SJCRH30 (cell line): ENCODE measurements at regions not wholly inside any gene's neighbourhood (a gene's known extent, or its start where the extent isn't known, plus 50 kb on each side); places are given as distances from the start of the nearest gene placed in this dataset.

Experiments used
- DNase-seq, 2 experiments: peaks; one replicate each; pipeline ENCODE4 v3.0.0-alpha.2; 2015 to 2020
- H3K27ac ChIP-seq: fragments of 250-450 bp; sonication (Bioruptor Pico); 2 replicates; pipeline ENCODE4 v1.5.1; 2020; ENCODE audit warnings: mild to moderate bottlenecking, moderate library complexity
- H3K27me3 ChIP-seq: fragments of 250-450 bp; sonication (Bioruptor Pico); 2 replicates; pipeline ENCODE4 v1.5.1; 2020; ENCODE audit warnings: mild to moderate bottlenecking, moderate library complexity
- H3K36me3 ChIP-seq: fragments of 250-450 bp; sonication (Bioruptor Pico); 2 replicates; pipeline ENCODE4 v1.5.1; 2020; ENCODE audit warnings: mild to moderate bottlenecking, moderate library complexity
- H3K4me1 ChIP-seq: fragments of 250-450 bp; sonication (Bioruptor Pico); 2 replicates; pipeline ENCODE4 v1.5.1; 2020; ENCODE audit warnings: mild to moderate bottlenecking, moderate library complexity
- H3K4me3 ChIP-seq: fragments of 250-450 bp; sonication (Bioruptor Pico); 2 replicates; pipeline ENCODE4 v1.5.1; 2020; ENCODE audit warnings: mild to moderate bottlenecking, moderate library complexity
- H3K9me3 ChIP-seq: fragments of 250-450 bp; sonication (Bioruptor Pico); replicated peaks from 2 replicates; pipeline ENCODE4 v1.5.1; 2020; ENCODE audit warnings: mild to moderate bottlenecking, moderate library complexity

- no peak overlapping the region for H3K27ac ChIP-seq
- DNase-seq, result no peak
- H3K27me3 ChIP-seq, result no peaks in the 10 kb centered on the region; the same call in 1 of the 2 replicates
- H3K9me3 ChIP-seq, result no peaks in the 10 kb centered on the region
- no peaks in the 10 kb centered on the region for H3K36me3 ChIP-seq
- no peaks in the 10 kb centered on the region for H3K4me1 ChIP-seq
- no peak overlapping the region for H3K4me3 ChIP-seq
Observed at GRCh38 chr17:71963791-71964190, 157.0 kb upstream of the SOX9 start.

- H3K9me3 ChIP-seq, result no peaks in the 10 kb centered on the region
- H3K36me3 ChIP-seq, result no peaks in the 10 kb centered on the region
- H3K4me3 ChIP-seq, result no peak overlapping the region
- H3K27me3 ChIP-seq, result no peaks in the 10 kb centered on the region; the same call in 1 of the 2 replicates
- DNase-seq, result no peak
- no peaks in the 10 kb centered on the region for H3K4me1 ChIP-seq
- H3K27ac ChIP-seq, result no peak overlapping the region
Observed at GRCh38 chr17:71964559-71964958, 156.3 kb upstream of the SOX9 start.

- no peaks in the 10 kb centered on the region; the same call in 1 of the 2 replicates for H3K27me3 ChIP-seq
- DNase-seq, result no peak
- no peak overlapping the region for H3K4me3 ChIP-seq
- no peaks in the 10 kb centered on the region for H3K36me3 ChIP-seq
- no peak overlapping the region for H3K27ac ChIP-seq
- no peaks in the 10 kb centered on the region for H3K9me3 ChIP-seq
- H3K4me1 ChIP-seq, result no peaks in the 10 kb centered on the region
Observed at GRCh38 chr17:71966055-71966454, 154.8 kb upstream of the SOX9 start.

GRCh38 chr17:71966459-71967313, 154.1 kb upstream of the SOX9 start:
- H3K9me3 ChIP-seq, result no peaks in the 10 kb centered on the region
- no peak for DNase-seq
- no peaks in the 10 kb centered on the region for H3K4me1 ChIP-seq
- no peaks in the 10 kb centered on the region; the same call in 1 of the 2 replicates for H3K27me3 ChIP-seq
- no peaks in the 10 kb centered on the region for H3K36me3 ChIP-seq
- H3K27ac ChIP-seq, result no peak overlapping the region
- no peak overlapping the region for H3K4me3 ChIP-seq

- H3K4me1 ChIP-seq, result no peaks in the 10 kb centered on the region
- DNase-seq, result no peak
- H3K27me3 ChIP-seq, result no peaks in the 10 kb centered on the region; the same call in 1 of the 2 replicates
- H3K36me3 ChIP-seq, result no peaks in the 10 kb centered on the region
- H3K4me3 ChIP-seq, result no peak overlapping the region
- H3K9me3 ChIP-seq, result no peaks in the 10 kb centered on the region
- H3K27ac ChIP-seq, result no peak overlapping the region
Observed at GRCh38 chr17:71969500-71969899, 151.3 kb upstream of the SOX9 start.

GRCh38 chr17:71970312-71970711, 150.5 kb upstream of the SOX9 start:
- DNase-seq, result no peak
- Histone ChIP-seq H3K4me1 (no peaks in the 10 kb centered on the region), H3K27me3 (no peaks in the 10 kb centered on the region; the same call in 1 of the 2 replicates), H3K9me3 (no peaks in the 10 kb centered on the region), H3K4me3 (no peak overlapping the region), H3K27ac (no peak overlapping the region), H3K36me3 (no peaks in the 10 kb centered on the region)

GRCh38 chr17:71974051-71974450, 146.8 kb upstream of the SOX9 start:
- Histone ChIP-seq H3K36me3 (no peaks in the 10 kb centered on the region), H3K4me1 (no peaks in the 10 kb centered on the region), H3K27me3 (no peaks in the 10 kb centered on the region), H3K9me3 (no peaks in the 10 kb centered on the region), H3K4me3 (no peak overlapping the region), H3K27ac (no peak overlapping the region)
- no peak for DNase-seq

- no peaks in the 10 kb centered on the region for H3K36me3 ChIP-seq
- no peak overlapping the region for H3K27ac ChIP-seq
- H3K4me1 ChIP-seq, result no peaks in the 10 kb centered on the region
- H3K27me3 ChIP-seq, result no peaks in the 10 kb centered on the region
- H3K4me3 ChIP-seq, result no peak overlapping the region
- DNase-seq, result no peak
- H3K9me3 ChIP-seq, result no peaks in the 10 kb centered on the region
Observed at GRCh38 chr17:71975331-71975801, 145.5 kb upstream of the SOX9 start.

GRCh38 chr17:71976011-71976649, 144.7 kb upstream of the SOX9 start:
- Histone ChIP-seq H3K27me3 (no peaks in the 10 kb centered on the region), H3K36me3 (no peaks in the 10 kb centered on the region), H3K4me3 (no peak overlapping the region), H3K4me1 (no peaks in the 10 kb centered on the region), H3K27ac (no peak overlapping the region), H3K9me3 (no peaks in the 10 kb centered on the region)
- DNase-seq, result no peak

GRCh38 chr17:71978435-71978834, 142.4 kb upstream of the SOX9 start:
- Histone ChIP-seq H3K27ac (no peak overlapping the region), H3K36me3 (no peaks in the 10 kb centered on the region), H3K4me3 (no peak overlapping the region), H3K9me3 (no peaks in the 10 kb centered on the region; the same call in 1 of the 2 replicates), H3K4me1 (no peaks in the 10 kb centered on the region), H3K27me3 (no peaks in the 10 kb centered on the region)
- DNase-seq, result peak in 1 of 2 experiments; percentile 17

GRCh38 chr17:71980171-71980570, 140.6 kb upstream of the SOX9 start:
- Histone ChIP-seq H3K9me3 (no peaks in the 10 kb centered on the region; the same call in 1 of the 2 replicates), H3K27ac (no peak overlapping the region), H3K27me3 (no peaks in the 10 kb centered on the region), H3K4me1 (no peaks in the 10 kb centered on the region), H3K36me3 (no peaks in the 10 kb centered on the region), H3K4me3 (no peak overlapping the region)
- no peak for DNase-seq

GRCh38 chr17:71983828-71984227, 137.0 kb upstream of the SOX9 start:
- Histone ChIP-seq H3K4me1 (no peaks in the 10 kb centered on the region), H3K27ac (no peak overlapping the region)

GRCh38 chr17:71985111-71986039, 135.4 kb upstream of the SOX9 start:
- DNase-seq, result no peak
- no peaks in the 10 kb centered on the region for H3K27me3 ChIP-seq
- no peaks in the 10 kb centered on the region for H3K36me3 ChIP-seq
- no peak overlapping the region for H3K4me3 ChIP-seq
- no peak overlapping the region for H3K27ac ChIP-seq
- no peaks in the 10 kb centered on the region; the same call in 1 of the 2 replicates for H3K9me3 ChIP-seq
- H3K4me1 ChIP-seq, result no peaks in the 10 kb centered on the region

More at GRCh38 chr17:71983828-71984227, 137.0 kb upstream of the SOX9 start:
- no peak overlapping the region for H3K4me3 ChIP-seq
- no peaks in the 10 kb centered on the region for H3K36me3 ChIP-seq
- DNase-seq, result no peak
- no peaks in the 10 kb centered on the region; the same call in 1 of the 2 replicates for H3K9me3 ChIP-seq
- no peaks in the 10 kb centered on the region for H3K27me3 ChIP-seq

GRCh38 chr17:71986886-71987285, 133.9 kb upstream of the SOX9 start:
- Histone ChIP-seq H3K27ac (no peak overlapping the region), H3K4me1 (no peaks in the 10 kb centered on the region), H3K9me3 (no peaks in the 10 kb centered on the region; the same call in 1 of the 2 replicates), H3K27me3 (no peaks in the 10 kb centered on the region), H3K36me3 (no peaks in the 10 kb centered on the region), H3K4me3 (no peak overlapping the region)
- DNase-seq, result no peak
